ENCODE measurements at regions not wholly inside any gene's neighbourhood (a gene's known extent, or its start where the extent isn't known, plus 50 kb on each side); places are given as distances from the start of the nearest gene placed in this dataset.
"Not testable (repeated sequence)": the region's sequence is repeated elsewhere in the genome, so short reads cannot be mapped to it uniquely, and the experiment has no call there.

DNA sequence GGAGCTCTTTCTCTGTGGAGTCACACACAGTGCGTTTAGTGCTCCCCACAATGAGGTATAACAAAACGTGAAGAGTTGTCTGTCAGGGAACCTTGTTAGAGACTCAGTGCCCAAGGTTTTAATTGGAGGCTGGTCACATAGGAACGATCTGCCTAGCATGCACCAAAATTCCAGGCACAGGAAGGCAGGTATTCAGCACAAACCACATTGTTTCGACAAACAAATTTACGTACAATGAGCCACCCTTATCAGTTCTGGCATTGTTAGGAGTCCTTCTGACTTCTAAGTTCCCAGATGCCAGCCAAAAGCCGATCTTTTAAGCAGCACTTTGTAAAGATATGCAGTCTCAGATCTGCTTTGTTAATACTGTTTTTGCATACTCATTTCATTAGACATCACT, 414.2 kb upstream of the MTPN start:
- no peak for DNase-seq (ENCODE audit: low read depth)
- H3K4me3 ChIP-seq (ENCODE audit: low read depth, low read length), result no peak overlapping the region
- TF ChIP-seq, protein P1, sequence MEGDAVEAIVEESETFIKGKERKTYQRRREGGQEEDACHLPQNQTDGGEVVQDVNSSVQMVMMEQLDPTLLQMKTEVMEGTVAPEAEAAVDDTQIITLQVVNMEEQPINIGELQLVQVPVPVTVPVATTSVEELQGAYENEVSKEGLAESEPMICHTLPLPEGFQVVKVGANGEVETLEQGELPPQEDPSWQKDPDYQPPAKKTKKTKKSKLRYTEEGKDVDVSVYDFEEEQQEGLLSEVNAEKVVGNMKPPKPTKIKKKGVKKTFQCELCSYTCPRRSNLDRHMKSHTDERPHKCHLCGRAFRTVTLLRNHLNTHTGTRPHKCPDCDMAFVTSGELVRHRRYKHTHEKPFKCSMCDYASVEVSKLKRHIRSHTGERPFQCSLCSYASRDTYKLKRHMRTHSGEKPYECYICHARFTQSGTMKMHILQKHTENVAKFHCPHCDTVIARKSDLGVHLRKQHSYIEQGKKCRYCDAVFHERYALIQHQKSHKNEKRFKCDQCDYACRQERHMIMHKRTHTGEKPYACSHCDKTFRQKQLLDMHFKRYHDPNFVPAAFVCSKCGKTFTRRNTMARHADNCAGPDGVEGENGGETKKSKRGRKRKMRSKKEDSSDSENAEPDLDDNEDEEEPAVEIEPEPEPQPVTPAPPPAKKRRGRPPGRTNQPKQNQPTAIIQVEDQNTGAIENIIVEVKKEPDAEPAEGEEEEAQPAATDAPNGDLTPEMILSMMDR (IDR thresholded peaks at IDR 0.05; ENCODE audit: insufficient read depth, low read depth, low read length), result no peak

DNA sequence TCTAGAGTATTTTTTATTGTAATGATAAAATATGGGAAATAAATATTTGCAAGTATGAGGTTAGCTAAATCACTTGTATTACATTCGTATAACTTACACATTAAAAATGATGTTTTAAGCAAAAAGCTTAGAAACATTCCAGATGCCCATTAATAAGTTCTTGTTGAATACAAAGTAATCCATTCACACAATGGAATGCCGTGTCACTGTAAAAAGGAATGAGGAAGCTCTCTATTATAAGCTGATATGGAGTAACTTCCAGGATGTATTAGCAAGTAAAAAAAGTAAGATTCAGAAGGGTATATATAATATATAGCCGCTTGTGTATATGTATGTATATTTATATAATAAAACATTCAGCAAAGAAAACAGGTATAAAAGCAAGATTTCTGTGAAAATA, 412.8 kb upstream of the MTPN start:
- DNase-seq (ENCODE audit: low read depth), result no peak
- no peak overlapping the region for H3K4me3 ChIP-seq (ENCODE audit: low read depth, low read length)
- TF ChIP-seq, protein P1 (IDR thresholded peaks at IDR 0.05; ENCODE audit: insufficient read depth, low read depth, low read length), result no peak

DNA sequence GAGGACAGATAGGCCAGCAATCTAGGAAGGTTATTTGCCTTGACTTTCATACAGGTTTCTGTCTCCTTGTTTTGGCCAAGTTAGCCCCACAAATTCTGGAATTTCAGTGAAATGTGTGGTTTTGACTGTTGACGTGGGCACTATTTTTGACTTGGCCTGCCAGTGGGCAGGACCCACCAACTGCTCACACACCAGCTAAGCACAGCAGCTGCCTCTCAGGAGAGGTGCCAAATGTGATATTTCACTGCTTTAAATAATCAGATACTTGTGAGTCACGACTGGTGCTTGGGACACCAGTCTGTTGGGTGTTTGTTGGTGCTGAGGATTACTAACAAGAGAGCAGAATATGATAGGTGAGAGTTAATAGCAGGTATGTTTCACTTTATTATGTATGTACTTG, 409.7 kb upstream of the MTPN start:
- no peak overlapping the region for H3K4me3 ChIP-seq (ENCODE audit: low read depth, low read length)
- no peak for DNase-seq (ENCODE audit: low read depth)
- TF ChIP-seq, protein P1 (IDR thresholded peaks at IDR 0.05; ENCODE audit: insufficient read depth, low read depth, low read length), result no peak

DNA sequence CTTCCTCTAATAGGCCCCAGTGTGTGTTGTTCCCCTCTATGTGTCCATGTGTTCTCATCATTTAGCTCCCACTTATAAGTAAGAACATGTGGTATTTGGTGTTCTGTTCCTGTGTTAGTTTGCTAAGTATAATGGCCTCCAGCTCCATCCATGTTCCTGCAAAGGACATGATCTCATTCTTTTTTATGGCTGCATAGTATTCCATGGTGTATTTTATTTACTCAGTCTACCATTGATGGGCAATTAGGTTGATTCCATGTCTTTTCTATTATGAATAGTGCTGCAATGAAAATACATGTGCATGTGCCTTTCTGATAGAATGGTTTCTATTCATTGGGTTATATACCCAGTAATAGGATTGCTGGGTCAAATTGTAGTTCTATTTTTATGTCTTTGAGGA, 394.2 kb upstream of the MTPN start:
- H3K4me3 ChIP-seq (ENCODE audit: low read depth, low read length), result not testable (repeated sequence)

DNA sequence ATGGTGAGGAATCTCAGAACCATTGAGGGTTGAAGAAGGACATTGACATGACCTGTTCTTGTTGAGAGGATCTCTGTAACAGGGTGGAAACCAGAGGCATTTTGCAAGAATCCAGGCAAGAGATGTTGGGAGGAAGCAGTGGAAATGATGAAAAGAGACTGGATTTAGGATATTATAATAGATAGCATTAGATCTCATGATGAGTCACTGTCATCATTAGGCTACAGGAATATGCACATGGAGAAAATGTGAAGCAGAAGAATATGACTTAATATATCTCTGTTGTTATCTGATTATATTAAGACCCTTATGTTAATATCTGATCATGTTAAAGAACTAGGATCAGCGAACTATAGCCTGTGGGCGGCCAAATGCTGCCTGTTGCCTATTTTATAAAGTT, 393.0 kb upstream of the MTPN start:
- TF ChIP-seq, protein P1 (IDR thresholded peaks at IDR 0.05; ENCODE audit: insufficient read depth, low read depth, low read length), result no peak
- no peak overlapping the region for H3K4me3 ChIP-seq (ENCODE audit: low read depth, low read length)
- no peak for DNase-seq (ENCODE audit: low read depth)

More for the DNA sequence above, 394.2 kb upstream of the MTPN start:
- DNase-seq (ENCODE audit: low read depth), result not testable (repeated sequence)

DNA sequence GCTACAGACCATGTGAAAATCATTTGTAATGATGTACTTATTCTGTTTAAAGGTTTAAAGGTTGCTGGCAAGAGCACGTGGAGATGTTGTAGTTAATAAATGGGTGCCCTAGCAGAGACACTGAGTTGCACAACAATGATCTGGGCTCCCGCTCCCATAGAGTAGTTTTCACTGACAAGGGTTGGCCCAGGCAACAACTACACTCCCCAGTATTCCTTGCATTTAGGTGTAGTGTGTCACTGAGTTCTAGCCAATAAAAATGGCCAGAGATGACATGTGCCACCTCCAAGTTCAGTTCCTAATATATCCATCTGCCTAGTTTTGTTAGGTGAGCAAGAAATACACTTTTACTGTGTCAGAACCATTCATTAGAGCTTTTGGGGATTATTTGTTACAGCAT, 392.1 kb upstream of the MTPN start:
- TF ChIP-seq, protein P1 (IDR thresholded peaks at IDR 0.05; ENCODE audit: insufficient read depth, low read depth, low read length), result no peak
- no peak overlapping the region for H3K4me3 ChIP-seq (ENCODE audit: low read depth, low read length)
- DNase-seq (ENCODE audit: low read depth), result no peak

DNA sequence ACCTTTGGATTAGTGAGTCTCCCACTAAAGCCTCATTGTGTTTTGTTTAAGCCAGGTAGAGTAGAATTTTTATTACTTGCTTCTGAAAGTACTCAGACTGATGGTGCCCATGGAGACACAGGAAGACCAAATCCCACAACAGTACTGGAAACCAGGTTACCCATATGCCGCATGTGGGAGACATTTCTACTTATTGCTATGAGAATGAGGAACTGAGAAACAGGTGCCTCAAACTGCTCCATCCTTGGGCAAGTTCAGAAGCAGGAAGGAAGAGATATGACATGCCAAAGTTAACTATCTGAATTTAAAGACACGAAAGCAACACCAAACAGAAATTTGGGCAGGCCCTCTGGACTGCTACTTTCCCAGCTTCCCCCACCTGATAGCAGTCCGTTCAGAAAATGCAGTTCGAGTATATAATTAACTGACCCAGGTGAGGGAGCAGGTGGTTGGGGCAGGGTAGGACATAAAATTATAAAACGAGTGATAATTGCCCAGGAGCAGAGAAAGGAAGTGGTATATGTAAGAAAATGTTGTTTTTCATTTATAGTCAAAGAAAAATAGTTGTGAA, 382.3 kb upstream of the MTPN start:
- no peak for DNase-seq (ENCODE audit: low read depth)
- TF ChIP-seq, protein P1 (IDR thresholded peaks at IDR 0.05; ENCODE audit: insufficient read depth, low read depth, low read length), result no peak
- H3K4me3 ChIP-seq (ENCODE audit: low read depth, low read length), result no peak overlapping the region
